ENCODE measurements at regions not wholly inside any gene's neighbourhood (a gene's known extent, or its start where the extent isn't known, plus 50 kb on each side); places are given as distances from the start of the nearest gene placed in this dataset.

- no peaks in the 10 kb centered on the region for H3K9me3 Mint-ChIP-seq (ENCODE audit: low read depth)
- TF ChIP-seq, protein P1, sequence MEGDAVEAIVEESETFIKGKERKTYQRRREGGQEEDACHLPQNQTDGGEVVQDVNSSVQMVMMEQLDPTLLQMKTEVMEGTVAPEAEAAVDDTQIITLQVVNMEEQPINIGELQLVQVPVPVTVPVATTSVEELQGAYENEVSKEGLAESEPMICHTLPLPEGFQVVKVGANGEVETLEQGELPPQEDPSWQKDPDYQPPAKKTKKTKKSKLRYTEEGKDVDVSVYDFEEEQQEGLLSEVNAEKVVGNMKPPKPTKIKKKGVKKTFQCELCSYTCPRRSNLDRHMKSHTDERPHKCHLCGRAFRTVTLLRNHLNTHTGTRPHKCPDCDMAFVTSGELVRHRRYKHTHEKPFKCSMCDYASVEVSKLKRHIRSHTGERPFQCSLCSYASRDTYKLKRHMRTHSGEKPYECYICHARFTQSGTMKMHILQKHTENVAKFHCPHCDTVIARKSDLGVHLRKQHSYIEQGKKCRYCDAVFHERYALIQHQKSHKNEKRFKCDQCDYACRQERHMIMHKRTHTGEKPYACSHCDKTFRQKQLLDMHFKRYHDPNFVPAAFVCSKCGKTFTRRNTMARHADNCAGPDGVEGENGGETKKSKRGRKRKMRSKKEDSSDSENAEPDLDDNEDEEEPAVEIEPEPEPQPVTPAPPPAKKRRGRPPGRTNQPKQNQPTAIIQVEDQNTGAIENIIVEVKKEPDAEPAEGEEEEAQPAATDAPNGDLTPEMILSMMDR (IDR thresholded peaks at IDR 0.05): no peak
- DNase-seq (ENCODE audit: low spot score): no peak
- no peak overlapping the region for H3K27ac Mint-ChIP-seq (ENCODE audit: unreplicated experiment)
- H3K36me3 Mint-ChIP-seq (ENCODE audit: low read depth): no peaks in the 10 kb centered on the region
- peaks cover 5% of the 10 kb centered on the region for H3K4me1 Mint-ChIP-seq (ENCODE audit: low read depth)
- H3K4me3 Mint-ChIP-seq (ENCODE audit: unreplicated experiment): no peak overlapping the region
- H3K27me3 Mint-ChIP-seq (ENCODE audit: low read depth): no peaks in the 10 kb centered on the region
These were observed 178.4 kb upstream of the EYA4 start for GRCh38 chr6:133062696-133063306.

GRCh38 chr6:133067960-133068359 lies 173.2 kb upstream of the EYA4 start:
- TF ChIP-seq, protein P1 (IDR thresholded peaks at IDR 0.05): no peak
- no peaks in the 10 kb centered on the region for H3K27me3 Mint-ChIP-seq (ENCODE audit: low read depth)
- H3K36me3 Mint-ChIP-seq (ENCODE audit: low read depth): no peaks in the 10 kb centered on the region
- H3K9me3 Mint-ChIP-seq (ENCODE audit: low read depth): no peaks in the 10 kb centered on the region
- DNase-seq (ENCODE audit: low spot score): no peak
- H3K4me3 Mint-ChIP-seq (ENCODE audit: unreplicated experiment): no peak overlapping the region
- H3K27ac Mint-ChIP-seq (ENCODE audit: unreplicated experiment): no peak overlapping the region
- peaks cover 1% of the 10 kb centered on the region for H3K4me1 Mint-ChIP-seq (ENCODE audit: low read depth)

- Mint-ChIP-seq H3K4me3 (ENCODE audit: unreplicated experiment) (no peak overlapping the region), H3K9me3 (ENCODE audit: low read depth) (no peaks in the 10 kb centered on the region), H3K36me3 (ENCODE audit: low read depth) (no peaks in the 10 kb centered on the region), H3K27me3 (ENCODE audit: low read depth) (no peaks in the 10 kb centered on the region), H3K27ac (ENCODE audit: unreplicated experiment) (no peak overlapping the region), H3K4me1 (ENCODE audit: low read depth) (no peaks in the 10 kb centered on the region)
- DNase-seq (ENCODE audit: low spot score): no peak
- TF ChIP-seq, protein P1 (IDR thresholded peaks at IDR 0.05): no peak
These were observed 170.6 kb upstream of the EYA4 start for GRCh38 chr6:133070410-133071043.

GRCh38 chr6:133079901-133080300 lies 161.3 kb upstream of the EYA4 start:
- Mint-ChIP-seq H3K27me3 (ENCODE audit: low read depth) (no peaks in the 10 kb centered on the region), H3K4me1 (ENCODE audit: low read depth) (no peaks in the 10 kb centered on the region), H3K36me3 (ENCODE audit: low read depth) (no peaks in the 10 kb centered on the region), H3K4me3 (ENCODE audit: unreplicated experiment) (no peak overlapping the region), H3K27ac (ENCODE audit: unreplicated experiment) (no peak overlapping the region), H3K9me3 (ENCODE audit: low read depth) (no peaks in the 10 kb centered on the region)
- no peak for DNase-seq (ENCODE audit: low spot score)
- TF ChIP-seq, protein P1 (IDR thresholded peaks at IDR 0.05): no peak

GRCh38 chr6:133083248-133083967 lies 157.7 kb upstream of the EYA4 start:
- no peak overlapping the region for H3K27ac Mint-ChIP-seq (ENCODE audit: unreplicated experiment)
- no peaks in the 10 kb centered on the region for H3K27me3 Mint-ChIP-seq (ENCODE audit: low read depth)
- H3K36me3 Mint-ChIP-seq (ENCODE audit: low read depth): no peaks in the 10 kb centered on the region
- no peak overlapping the region for H3K4me3 Mint-ChIP-seq (ENCODE audit: unreplicated experiment)
- DNase-seq (ENCODE audit: low spot score): no peak
- no peaks in the 10 kb centered on the region for H3K9me3 Mint-ChIP-seq (ENCODE audit: low read depth)
- TF ChIP-seq, protein P1 (IDR thresholded peaks at IDR 0.05): no peak
- H3K4me1 Mint-ChIP-seq (ENCODE audit: low read depth): peaks cover 3% of the 10 kb centered on the region
